ENCODE measurements at regions not wholly inside any gene's neighbourhood (a gene's known extent, or its start where the extent isn't known, plus 50 kb on each side); places are given as distances from the start of the nearest gene placed in this dataset.

GRCh38 chr7:10855583-10855982 is 118.1 kb upstream of the PHF14 start:
- TF ChIP-seq ZNF423 (CRISPR knock-in tag; IDR thresholded peaks at IDR 0.05) (no peak), ZNF512 (CRISPR knock-in tag; IDR thresholded peaks at IDR 0.05; ENCODE audit: borderline replicate concordance) (no peak), ATF2 (CRISPR knock-in tag; IDR thresholded peaks at IDR 0.05; ENCODE audit: borderline replicate concordance, low read depth) (no peak), CTCF (IDR thresholded peaks at IDR 0.05) (no peak), NFYB (CRISPR knock-in tag; conservative IDR thresholded peaks at IDR 0.05; ENCODE audit: low read depth) (no peak)

Data from WTC11 (cell line).